Endothelial cell of umbilical vein (primary cell): ENCODE measurements at regions not wholly inside any gene's neighbourhood (a gene's known extent, or its start where the extent isn't known, plus 50 kb on each side); places are given as distances from the start of the nearest gene placed in this dataset.

Experiments used
- CTCF ChIP-seq, 2 donors: IDR thresholded peaks; 1 replicate in 1 of 2; 2 replicates in 1 of 2; pipeline ENCODE4 v1.5.1; 2011; ENCODE audit warnings: low read length in 2 of 2, mild to moderate bottlenecking in 2 of 2, moderate library complexity in 2 of 2, control low read depth in 1 of 2, inconsistent platforms in 1 of 2, low read depth in 1 of 2; ENCODE audit not compliant: insufficient read depth in 1 of 2; ENCODE audit errors: extremely low read depth in 1 of 2
- EZH2 ChIP-seq: IDR thresholded peaks from 2 replicates; pipeline ENCODE4 v1.6.1; 2012; ENCODE audit warnings: borderline replicate concordance, low read depth, mild to moderate bottlenecking, moderate library complexity, low read length, inconsistent platforms; ENCODE audit not compliant: severe bottlenecking
- GATA2 ChIP-seq: IDR thresholded peaks from 2 replicates; pipeline ENCODE4 v1.7.0; 2011; ENCODE audit warnings: low read depth, mild to moderate bottlenecking, moderate library complexity, mixed read lengths, low read length; ENCODE audit not compliant: insufficient read length, insufficient read depth
- MAX ChIP-seq: IDR thresholded peaks from 2 replicates; pipeline ENCODE4 v1.6.1; 2011; ENCODE audit not compliant: insufficient read depth, insufficient read length
- MYC ChIP-seq: IDR thresholded peaks from one replicate; pipeline ENCODE4 v1.6.1; 2011; ENCODE audit warnings: mild to moderate bottlenecking, low read depth, low read length
- POLR2A ChIP-seq: IDR thresholded peaks from 2 replicates; pipeline ENCODE4 v1.6.1; 2012; ENCODE audit warnings: low read depth, mild to moderate bottlenecking, control low read depth, low read length
- POLR2AphosphoS5 ChIP-seq: IDR thresholded peaks from 2 replicates; pipeline ENCODE4 v1.6.1; 2012; ENCODE audit warnings: low read depth, mild to moderate bottlenecking, control low read depth, low read length, moderate library complexity; ENCODE audit not compliant: insufficient read depth

GRCh38 chr7:22668971-22669401 is 58.0 kb upstream of the IL6 start:
- TF ChIP-seq CTCF (IDR thresholded peaks at IDR 0.05; ENCODE audit: extremely low read depth in 1 of 2, insufficient read depth in 1 of 2, low read depth in 1 of 2, low read length in 2 of 2) (no peak), MAX (no peak), POLR2A (no peak), MYC (no peak), POLR2AphosphoS5 (no peak), EZH2 (no peak), GATA2 (no peak)
